ENCODE measurements at regions not wholly inside any gene's neighbourhood (a gene's known extent, or its start where the extent isn't known, plus 50 kb on each side); places are given as distances from the start of the nearest gene placed in this dataset.

GRCh38 chr14:48490756-48491155, 815.4 kb upstream of the MDGA2 start:
- H3K9me3 Mint-ChIP-seq (ENCODE audit: insufficient read depth), result peaks cover 4% of the 10 kb centered on the region
- peaks cover 0 to 3% (median 0%) of the 10 kb centered on the region in 3 donors for H3K9me3 ChIP-seq (ENCODE audit: control extremely low read depth in 1 of 3, control insufficient read depth in 2 of 3, insufficient read depth in 1 of 3, low read length in 2 of 3)
- H3K27ac ChIP-seq (ENCODE audit: low read length in 2 of 2), result no peak overlapping the region
- DNase-seq, result no peak
- H3K4me2 ChIP-seq (replicated peaks; ENCODE audit: low read depth, low read length, poor library complexity, severe bottlenecking), result no peak overlapping the region
- no peaks in the 10 kb centered on the region for H3K36me3 ChIP-seq (replicated peaks in 1 of 2; ENCODE audit: control extremely low read depth in 1 of 2, control insufficient read depth in 1 of 2, extremely low read depth in 1 of 2, insufficient read depth in 2 of 2, low read length in 1 of 2)
- no peak overlapping the region for H3K4me3 ChIP-seq (ENCODE audit: control extremely low read depth in 1 of 5, extremely low read depth in 1 of 5, insufficient read depth in 1 of 5, low read depth in 2 of 5, low read length in 4 of 5)
- no CpG with 5 or more reads among the region's 4 CpGs for WGBS (ENCODE audit: insufficient coverage)
- no peak overlapping the region for H3K9ac ChIP-seq (ENCODE audit: low read length)
- no peaks in the 10 kb centered on the region for H4K20me1 ChIP-seq (ENCODE audit: control insufficient read depth, insufficient read depth, low read length, poor library complexity, severe bottlenecking)
- TF ChIP-seq EZH2 (IDR thresholded peaks at IDR 0.05; ENCODE audit: borderline replicate concordance, insufficient read depth, low read depth, low read length, poor library complexity, severe bottlenecking), result no peak
- no peak for TF ChIP-seq CTCF (IDR thresholded peaks at IDR 0.05)
- no peaks in the 10 kb centered on the region for H3K27me3 Mint-ChIP-seq
- H3K79me2 ChIP-seq (ENCODE audit: control insufficient read depth, insufficient read depth, low read length), result no peaks in the 10 kb centered on the region
- no peak overlapping the region for H2AFZ ChIP-seq (ENCODE audit: insufficient read depth, low read depth, low read length, poor library complexity, severe bottlenecking)
- no peaks in the 10 kb centered on the region for H3K27me3 ChIP-seq (replicated peaks in 1 of 4; ENCODE audit: control extremely low read depth in 1 of 4, control insufficient read depth in 3 of 4, insufficient read depth in 4 of 4, low read length in 3 of 4)
- H3K4me1 ChIP-seq (ENCODE audit: control insufficient read depth in 2 of 2, insufficient read depth in 2 of 2, low read length in 2 of 2), result no peaks in the 10 kb centered on the region
- no peak for ATAC-seq (ENCODE audit: low read depth)
- intact Hi-C loops (cut with micrococcal nuclease), result no loop called here
- H3K4me3 Mint-ChIP-seq, result no peak overlapping the region
- ChIA-PET CTCF (no interaction called here), POLR2A (no interaction called here)
- H3K27ac Mint-ChIP-seq, result no peak overlapping the region
- no peaks in the 10 kb centered on the region for H3K4me1 Mint-ChIP-seq

DNA sequence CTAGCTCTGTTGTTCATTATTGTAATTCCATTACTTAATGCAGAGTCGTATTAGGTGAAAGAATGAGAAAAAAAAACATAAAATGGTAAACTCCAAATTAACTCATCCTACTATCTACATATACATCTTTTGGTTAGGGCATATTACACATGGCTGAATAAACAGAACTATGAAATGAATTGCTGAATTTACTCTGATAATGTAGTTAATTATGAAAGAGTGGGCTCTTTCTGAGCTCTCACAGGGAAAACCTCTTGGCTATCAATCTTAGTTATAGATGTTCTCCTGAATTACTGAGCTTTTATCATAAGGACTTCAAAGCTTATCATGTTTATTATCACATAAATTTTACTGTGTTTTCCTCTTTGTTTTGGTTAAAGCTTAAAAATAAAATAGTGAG, 798.5 kb upstream of the MDGA2 start:
- Histone ChIP-seq H3K4me3 (ENCODE audit: control extremely low read depth in 1 of 5, extremely low read depth in 1 of 5, insufficient read depth in 1 of 5, low read depth in 2 of 5, low read length in 4 of 5) (no peak overlapping the region), H4K20me1 (ENCODE audit: control insufficient read depth, insufficient read depth, low read length, poor library complexity, severe bottlenecking) (no peaks in the 10 kb centered on the region), H3K27me3 (replicated peaks in 1 of 4; ENCODE audit: control extremely low read depth in 1 of 4, control insufficient read depth in 3 of 4, insufficient read depth in 4 of 4, low read length in 3 of 4) (no peaks in the 10 kb centered on the region), H3K9me3 (ENCODE audit: control extremely low read depth in 1 of 3, control insufficient read depth in 2 of 3, insufficient read depth in 1 of 3, low read length in 2 of 3) (peaks cover 0 to 4% (median 0%) of the 10 kb centered on the region in 3 donors), H3K27ac (ENCODE audit: low read length in 2 of 2) (no peak overlapping the region), H3K79me2 (ENCODE audit: control insufficient read depth, insufficient read depth, low read length) (no peaks in the 10 kb centered on the region), H2AFZ (ENCODE audit: insufficient read depth, low read depth, low read length, poor library complexity, severe bottlenecking) (no peak overlapping the region), H3K9ac (ENCODE audit: low read length) (no peak overlapping the region), H3K4me2 (replicated peaks; ENCODE audit: low read depth, low read length, poor library complexity, severe bottlenecking) (no peak overlapping the region), H3K36me3 (replicated peaks in 1 of 2; ENCODE audit: control extremely low read depth in 1 of 2, control insufficient read depth in 1 of 2, extremely low read depth in 1 of 2, insufficient read depth in 2 of 2, low read length in 1 of 2) (no peaks in the 10 kb centered on the region), H3K4me1 (ENCODE audit: control insufficient read depth in 2 of 2, insufficient read depth in 2 of 2, low read length in 2 of 2) (no peaks in the 10 kb centered on the region)
- no peak for DNase-seq
- Mint-ChIP-seq H3K9me3 (ENCODE audit: insufficient read depth) (peaks cover 5% of the 10 kb centered on the region), H3K4me3 (no peak overlapping the region), H3K27ac (no peak overlapping the region), H3K4me1 (no peaks in the 10 kb centered on the region), H3K27me3 (no peaks in the 10 kb centered on the region)
- TF ChIP-seq EZH2 (IDR thresholded peaks at IDR 0.05; ENCODE audit: borderline replicate concordance, insufficient read depth, low read depth, low read length, poor library complexity, severe bottlenecking), result no peak
- intact Hi-C loops (cut with micrococcal nuclease), result no loop called here
- ChIA-PET CTCF (no interaction called here), POLR2A (no interaction called here)
- WGBS (ENCODE audit: insufficient coverage), result no CpG with 5 or more reads among the region's 1 CpG
- no peak for ATAC-seq (ENCODE audit: low read depth)
